SU-DHL-6 (cell line): ENCODE measurements at regions not wholly inside any gene's neighbourhood (a gene's known extent, or its start where the extent isn't known, plus 50 kb on each side); places are given as distances from the start of the nearest gene placed in this dataset.

ENCODE experiments used
- H2AFZ ChIP-seq: fragments of 200-600 bp; sonication (generic); 2 replicates; pipeline ENCODE4 v1.6.1; 2014; ENCODE audit warnings: low read depth, mild to moderate bottlenecking, moderate library complexity, mixed read lengths, antibody characterized with exemption, low read length; ENCODE audit not compliant: severe bottlenecking
- H3F3A ChIP-seq: fragments of 200-600 bp; shearing (Covaris generic); 2 replicates; pipeline ENCODE4 v1.6.0; 2016; ENCODE audit warnings: antibody characterized with exemption, mild to moderate bottlenecking; ENCODE audit not compliant: insufficient read depth
- H3K27ac ChIP-seq: fragments of 200-600 bp; sonication (generic); 2 replicates; pipeline ENCODE4 v1.5.1; 2016; ENCODE audit warnings: low read depth, mild to moderate bottlenecking, low read length, moderate library complexity, mixed read lengths
- H3K27me3 ChIP-seq: fragments of 200-600 bp; sonication (generic), shearing (Covaris generic); 2 replicates; pipeline ENCODE4 v1.6.0; 2014; ENCODE audit warnings: mild to moderate bottlenecking, low read length
- H3K36me3 ChIP-seq: fragments of 200-600 bp; sonication (generic); 2 replicates; pipeline ENCODE4 v1.6.1; 2014; ENCODE audit warnings: mild to moderate bottlenecking, low read length, mixed read lengths
- H3K4me2 ChIP-seq: fragments of 300-600, 200-600 bp; shearing (Covaris generic), sonication (generic); 2 replicates; pipeline ENCODE4 v1.6.0; 2014; ENCODE audit warnings: low read length, low read depth, mild to moderate bottlenecking; ENCODE audit not compliant: poor library complexity, severe bottlenecking
- H3K4me3 ChIP-seq: fragments of 200-600 bp; sonication (generic); 2 replicates; pipeline ENCODE4 v1.5.1; 2014; ENCODE audit warnings: antibody characterized with exemption, low read length, mild to moderate bottlenecking, mixed read lengths; ENCODE audit not compliant: insufficient read depth, poor library complexity, severe bottlenecking
- H3K79me2 ChIP-seq: fragments of 200-600 bp; sonication (generic); 2 replicates; pipeline ENCODE4 v1.6.1; 2014; ENCODE audit warnings: mild to moderate bottlenecking, low read length, moderate library complexity; ENCODE audit not compliant: insufficient read depth
- H3K9ac ChIP-seq: fragments of 200-600 bp; sonication (generic); 2 replicates; pipeline ENCODE4 v1.7.0; 2014; ENCODE audit warnings: mild to moderate bottlenecking, low read length
- H3K9me2 ChIP-seq: fragments of 200-600 bp; sonication (generic); replicated peaks from 2 replicates; pipeline ENCODE4 v1.6.1; 2014; ENCODE audit warnings: low read length; ENCODE audit not compliant: insufficient read depth
- H3K9me3 ChIP-seq: fragments of 200-600 bp; sonication (generic); 2 replicates; pipeline ENCODE4 v1.6.1; 2014; ENCODE audit warnings: low read length, mixed read lengths; ENCODE audit not compliant: insufficient read depth
- H4K20me1 ChIP-seq: fragments of 200-600 bp; sonication (generic); 2 replicates; pipeline ENCODE4 v1.6.1; 2014; ENCODE audit warnings: low read depth, mild to moderate bottlenecking, antibody characterized with exemption, low read length, moderate library complexity, mixed read lengths
- EZH2phosphoT487 ChIP-seq: fragments of 200-600 bp; sonication (generic), shearing (Covaris generic); conservative IDR thresholded peaks from 2 replicates; pipeline ENCODE4 v1.6.1; 2018; ENCODE audit warnings: mild to moderate bottlenecking, antibody characterized with exemption, low read length, moderate library complexity, mixed read lengths
- TF ChIP-seq, protein P1 (sequence below): fragments of 200-600 bp; sonication (generic); IDR thresholded peaks from one replicate; pipeline ENCODE4 v1.5.1; 2017; ENCODE audit warnings: antibody characterized with exemption, mild to moderate bottlenecking, low read length, moderate library complexity; ENCODE audit not compliant: insufficient read depth, poor library complexity, severe bottlenecking

GRCh38 chr3:193890016-193890897 lies 245.7 kb upstream of the HES1 start:
- no peaks in the 10 kb centered on the region for H3K36me3 ChIP-seq
- H3K27ac ChIP-seq, result no peak overlapping the region
- H3K9me2 ChIP-seq, result no peaks in the 10 kb centered on the region
- H2AFZ ChIP-seq, result no peak overlapping the region
- no peaks in the 10 kb centered on the region for H3K79me2 ChIP-seq
- no peak overlapping the region for H3K9ac ChIP-seq
- no peak overlapping the region for H3K4me2 ChIP-seq
- no peaks in the 10 kb centered on the region for H3K9me3 ChIP-seq
- TF ChIP-seq, protein P1, sequence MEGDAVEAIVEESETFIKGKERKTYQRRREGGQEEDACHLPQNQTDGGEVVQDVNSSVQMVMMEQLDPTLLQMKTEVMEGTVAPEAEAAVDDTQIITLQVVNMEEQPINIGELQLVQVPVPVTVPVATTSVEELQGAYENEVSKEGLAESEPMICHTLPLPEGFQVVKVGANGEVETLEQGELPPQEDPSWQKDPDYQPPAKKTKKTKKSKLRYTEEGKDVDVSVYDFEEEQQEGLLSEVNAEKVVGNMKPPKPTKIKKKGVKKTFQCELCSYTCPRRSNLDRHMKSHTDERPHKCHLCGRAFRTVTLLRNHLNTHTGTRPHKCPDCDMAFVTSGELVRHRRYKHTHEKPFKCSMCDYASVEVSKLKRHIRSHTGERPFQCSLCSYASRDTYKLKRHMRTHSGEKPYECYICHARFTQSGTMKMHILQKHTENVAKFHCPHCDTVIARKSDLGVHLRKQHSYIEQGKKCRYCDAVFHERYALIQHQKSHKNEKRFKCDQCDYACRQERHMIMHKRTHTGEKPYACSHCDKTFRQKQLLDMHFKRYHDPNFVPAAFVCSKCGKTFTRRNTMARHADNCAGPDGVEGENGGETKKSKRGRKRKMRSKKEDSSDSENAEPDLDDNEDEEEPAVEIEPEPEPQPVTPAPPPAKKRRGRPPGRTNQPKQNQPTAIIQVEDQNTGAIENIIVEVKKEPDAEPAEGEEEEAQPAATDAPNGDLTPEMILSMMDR, result no peak
- no peak for TF ChIP-seq EZH2phosphoT487
- H3K27me3 ChIP-seq, result no peaks in the 10 kb centered on the region
- no peaks in the 10 kb centered on the region for H4K20me1 ChIP-seq
- H3F3A ChIP-seq, result no peaks in the 10 kb centered on the region
- H3K4me3 ChIP-seq, result no peak overlapping the region

DNA sequence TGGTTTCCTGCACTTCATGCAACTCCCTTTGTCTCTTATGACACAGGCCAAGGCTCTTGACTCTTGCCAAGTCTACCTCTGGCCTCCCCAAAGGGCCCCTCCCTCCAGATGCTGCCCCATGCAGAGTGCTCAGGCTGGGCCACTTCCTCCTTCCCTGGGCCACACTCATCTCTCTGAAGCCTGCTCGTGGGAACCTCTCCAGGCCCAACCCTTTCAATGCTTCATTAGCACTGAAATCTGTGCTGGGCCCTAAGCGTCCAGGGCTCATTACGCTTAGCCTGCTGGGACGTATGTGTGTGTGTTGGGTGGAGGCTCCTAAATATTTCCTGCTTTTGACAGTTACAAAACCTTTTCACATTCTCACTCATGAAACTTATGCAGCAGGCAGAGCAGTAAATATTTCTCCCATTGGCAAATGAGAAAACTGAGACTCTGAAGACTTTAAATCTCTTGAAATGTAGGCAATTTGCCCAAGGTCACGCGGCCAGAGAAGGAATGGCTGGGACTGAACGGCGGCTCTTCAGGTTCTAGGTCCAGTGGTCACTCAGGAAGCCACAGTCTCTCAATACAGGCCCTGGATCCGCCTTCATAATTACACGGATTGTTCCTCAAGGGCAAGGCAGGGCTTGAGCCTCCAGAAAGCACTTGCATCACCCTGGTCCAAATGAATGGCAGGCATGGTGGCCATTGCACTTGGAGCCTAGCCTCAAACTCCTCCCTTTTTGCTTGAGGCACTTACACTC lies 241.7 kb upstream of the HES1 start:
- Histone ChIP-seq H3K27ac (no peak overlapping the region), H3K9me2 (no peaks in the 10 kb centered on the region), H3K9ac (no peak overlapping the region), H3K36me3 (no peaks in the 10 kb centered on the region), H3K4me2 (no peak overlapping the region), H3K9me3 (no peaks in the 10 kb centered on the region), H4K20me1 (no peaks in the 10 kb centered on the region), H3F3A (no peaks in the 10 kb centered on the region), H3K4me3 (no peak overlapping the region), H3K27me3 (no peaks in the 10 kb centered on the region), H2AFZ (no peak overlapping the region), H3K79me2 (no peaks in the 10 kb centered on the region)
- TF ChIP-seq, protein P1, result no peak
- no peak for TF ChIP-seq EZH2phosphoT487

GRCh38 chr3:193895409-193895808 lies 240.5 kb upstream of the HES1 start:
- H3F3A ChIP-seq, result no peaks in the 10 kb centered on the region
- H3K36me3 ChIP-seq, result no peaks in the 10 kb centered on the region
- H3K4me2 ChIP-seq, result no peak overlapping the region
- H3K9me2 ChIP-seq, result no peaks in the 10 kb centered on the region
- H3K79me2 ChIP-seq, result no peaks in the 10 kb centered on the region
- no peaks in the 10 kb centered on the region for H4K20me1 ChIP-seq
- H3K27ac ChIP-seq, result no peak overlapping the region
- no peaks in the 10 kb centered on the region for H3K9me3 ChIP-seq
- H2AFZ ChIP-seq, result no peak overlapping the region
- H3K4me3 ChIP-seq, result no peak overlapping the region
- no peaks in the 10 kb centered on the region for H3K27me3 ChIP-seq
- TF ChIP-seq, protein P1, result no peak
- TF ChIP-seq EZH2phosphoT487, result no peak
- no peak overlapping the region for H3K9ac ChIP-seq
